GM21423 (cell line): ENCODE measurements at regions not wholly inside any gene's neighbourhood (a gene's known extent, or its start where the extent isn't known, plus 50 kb on each side); places are given as distances from the start of the nearest gene placed in this dataset.

Experiments
- ATAC-seq: cut with Tn5 transposase; IDR thresholded peaks from one replicate; pipeline ENCODE4 v1.9.1; 2021; ENCODE audit warnings: mild to moderate bottlenecking, moderate library complexity; ENCODE audit not compliant: unreplicated experiment

GRCh38 chr10:42932735-42933447 is 144.0 kb upstream of the RET start:
- ATAC-seq: no peak

- ATAC-seq: no peak
These were observed 143.2 kb upstream of the RET start for GRCh38 chr10:42933448-42934340.

GRCh38 chr10:42934351-42934811 is 142.5 kb upstream of the RET start:
- no peak for ATAC-seq

GRCh38 chr10:42934842-42935241 is 142.0 kb upstream of the RET start:
- no peak for ATAC-seq

GRCh38 chr10:42935466-42935865 is 141.4 kb upstream of the RET start:
- no peak for ATAC-seq

- no peak for ATAC-seq
These were observed 140.3 kb upstream of the RET start for GRCh38 chr10:42936580-42936979.

GRCh38 chr10:42937048-42937447 is 139.8 kb upstream of the RET start:
- ATAC-seq: no peak

- no peak for ATAC-seq
These were observed 139.2 kb upstream of the RET start for GRCh38 chr10:42937649-42938180.

GRCh38 chr10:42938351-42938750 is 138.5 kb upstream of the RET start:
- ATAC-seq: no peak

- ATAC-seq: no peak
These were observed 137.6 kb upstream of the RET start for GRCh38 chr10:42939237-42939636.

- ATAC-seq: no peak
These were observed 137.0 kb upstream of the RET start for GRCh38 chr10:42939685-42940366.

- ATAC-seq: no peak
These were observed 136.2 kb upstream of the RET start for GRCh38 chr10:42940487-42941294.

GRCh38 chr10:42941295-42941644 is 135.6 kb upstream of the RET start:
- ATAC-seq: no peak

- no peak for ATAC-seq
These were observed 135.1 kb upstream of the RET start for GRCh38 chr10:42941790-42942189.

- no peak for ATAC-seq
These were observed 134.5 kb upstream of the RET start for GRCh38 chr10:42942279-42942950.

- no peak for ATAC-seq
These were observed 133.6 kb upstream of the RET start for GRCh38 chr10:42943025-42943818.

GRCh38 chr10:42948040-42948439 is 128.8 kb upstream of the RET start:
- ATAC-seq: no peak

- no peak for ATAC-seq
These were observed 127.6 kb upstream of the RET start for GRCh38 chr10:42949287-42949686.
